ENCODE measurements at regions not wholly inside any gene's neighbourhood (a gene's known extent, or its start where the extent isn't known, plus 50 kb on each side); places are given as distances from the start of the nearest gene placed in this dataset.

- TF ChIP-seq EZH2 (IDR thresholded peaks at IDR 0.05; ENCODE audit: insufficient read depth, poor library complexity, severe bottlenecking) (no peak), EZH2phosphoT487 (IDR thresholded peaks at IDR 0.05; ENCODE audit: insufficient read depth, low read depth) (no peak)
Measured at GRCh38 chr22:48711031-48711431, 1116.6 kb downstream of the BRD1 start.
